Esophagus squamous epithelium (tissue), 4 donors: ENCODE measurements at regions not wholly inside any gene's neighbourhood (a gene's known extent, or its start where the extent isn't known, plus 50 kb on each side); places are given as distances from the start of the nearest gene placed in this dataset.

Source experiments
- POLR2A ChIP-seq, 4 donors: fragments of 450-650 bp; IDR thresholded peaks; one replicate each; pipeline ENCODE4 v1.6.1; 2017; ENCODE audit warnings: antibody characterized with exemption in 4 of 4, mild to moderate bottlenecking in 4 of 4, moderate library complexity in 3 of 4
- TF ChIP-seq, protein P1 (sequence below), 6 experiments: fragments of 450-650 bp in 4 of 6; fragments of 200-600 bp in 2 of 6; sonication (generic) in 2 of 6; IDR thresholded peaks; one replicate each; pipeline ENCODE4 v1.5.1; 2016 to 2019; ENCODE audit warnings: antibody characterized with exemption in 6 of 6, mild to moderate bottlenecking in 4 of 6, moderate library complexity in 4 of 6

DNA sequence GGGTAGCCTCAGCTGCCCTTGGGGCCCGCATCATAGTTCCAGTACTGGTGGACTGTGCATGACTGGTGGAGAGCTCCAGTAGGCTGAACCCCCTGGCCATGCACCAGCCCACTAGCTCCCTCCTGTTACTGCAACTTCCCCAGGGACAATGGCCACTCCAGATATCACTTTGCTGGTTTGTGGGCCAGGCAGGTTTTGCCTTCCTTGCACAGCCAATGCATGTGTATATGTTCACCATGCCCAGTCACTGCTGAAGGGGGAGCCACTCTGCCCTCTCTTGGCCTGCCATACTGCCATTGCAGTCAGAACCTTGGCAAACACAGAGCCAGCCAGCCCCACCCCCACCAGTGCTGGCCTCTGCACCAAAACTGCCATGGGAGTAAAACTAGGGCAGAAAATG lies 2095.3 kb upstream of the RAG2 start:
- TF ChIP-seq POLR2A (IDR thresholded peaks at IDR 0.05) = no peak
- TF ChIP-seq, protein P1, sequence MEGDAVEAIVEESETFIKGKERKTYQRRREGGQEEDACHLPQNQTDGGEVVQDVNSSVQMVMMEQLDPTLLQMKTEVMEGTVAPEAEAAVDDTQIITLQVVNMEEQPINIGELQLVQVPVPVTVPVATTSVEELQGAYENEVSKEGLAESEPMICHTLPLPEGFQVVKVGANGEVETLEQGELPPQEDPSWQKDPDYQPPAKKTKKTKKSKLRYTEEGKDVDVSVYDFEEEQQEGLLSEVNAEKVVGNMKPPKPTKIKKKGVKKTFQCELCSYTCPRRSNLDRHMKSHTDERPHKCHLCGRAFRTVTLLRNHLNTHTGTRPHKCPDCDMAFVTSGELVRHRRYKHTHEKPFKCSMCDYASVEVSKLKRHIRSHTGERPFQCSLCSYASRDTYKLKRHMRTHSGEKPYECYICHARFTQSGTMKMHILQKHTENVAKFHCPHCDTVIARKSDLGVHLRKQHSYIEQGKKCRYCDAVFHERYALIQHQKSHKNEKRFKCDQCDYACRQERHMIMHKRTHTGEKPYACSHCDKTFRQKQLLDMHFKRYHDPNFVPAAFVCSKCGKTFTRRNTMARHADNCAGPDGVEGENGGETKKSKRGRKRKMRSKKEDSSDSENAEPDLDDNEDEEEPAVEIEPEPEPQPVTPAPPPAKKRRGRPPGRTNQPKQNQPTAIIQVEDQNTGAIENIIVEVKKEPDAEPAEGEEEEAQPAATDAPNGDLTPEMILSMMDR (IDR thresholded peaks at IDR 0.05) = no peak
